Bronchial epithelial cell (primary cell): ENCODE measurements at regions not wholly inside any gene's neighbourhood (a gene's known extent, or its start where the extent isn't known, plus 50 kb on each side); places are given as distances from the start of the nearest gene placed in this dataset.

Experiments used
- DNase-seq: peaks from one replicate; pipeline ENCODE4 v3.0.0-alpha.2; 2010; ENCODE audit warnings: low read depth
- FAIRE-seq: peaks from 2 replicates; lab custom pipeline; 2011; peaks lifted over from hg19 to GRCh38; lab: Jason Lieb, UNC
- H3K27me3 ChIP-seq: 2 replicates; pipeline ENCODE4 v1.5.1; 2011; ENCODE audit warnings: low read length; ENCODE audit not compliant: control insufficient read depth, insufficient read depth
- H3K36me3 ChIP-seq: 2 replicates; pipeline ENCODE4 v1.5.1; 2011; ENCODE audit warnings: low read length; ENCODE audit not compliant: control insufficient read depth, insufficient read depth
- H3K4me3 ChIP-seq: 2 replicates; pipeline ENCODE4 v1.5.1; 2011; ENCODE audit warnings: mild to moderate bottlenecking, low read depth, low read length, control low read depth
- CTCF ChIP-seq: IDR thresholded peaks from 2 replicates; pipeline ENCODE4 v1.5.1; 2011; ENCODE audit warnings: mild to moderate bottlenecking, moderate library complexity, low read length, control low read depth, inconsistent platforms; ENCODE audit not compliant: insufficient read depth, severe bottlenecking

- Histone ChIP-seq H3K4me3 (no peak overlapping the region), H3K36me3 (no peaks in the 10 kb centered on the region), H3K27me3 (no peaks in the 10 kb centered on the region)
- FAIRE-seq (no peak), DNase-seq (no peak)
- no peak for TF ChIP-seq CTCF
Observed at GRCh38 chr21:25220169-25220568, 387.1 kb downstream of the MRPL39 start.

- no peaks in the 10 kb centered on the region for H3K27me3 ChIP-seq
- no peak for DNase-seq
- no peak for FAIRE-seq
- H3K4me3 ChIP-seq: no peak overlapping the region
- no peaks in the 10 kb centered on the region for H3K36me3 ChIP-seq
- no peak for TF ChIP-seq CTCF
Observed at GRCh38 chr21:25215698-25216384, 391.4 kb downstream of the MRPL39 start.

GRCh38 chr21:25214676-25215075, 392.6 kb downstream of the MRPL39 start:
- no peak for FAIRE-seq
- TF ChIP-seq CTCF: no peak

GRCh38 chr21:25199944-25200343, 407.3 kb downstream of the MRPL39 start:
- no peak overlapping the region for H3K4me3 ChIP-seq

More at GRCh38 chr21:25214676-25215075, 392.6 kb downstream of the MRPL39 start:
- no peak for DNase-seq
- Histone ChIP-seq H3K27me3 (no peaks in the 10 kb centered on the region), H3K4me3 (no peak overlapping the region), H3K36me3 (no peaks in the 10 kb centered on the region)

GRCh38 chr21:25191141-25191540, 416.1 kb downstream of the MRPL39 start:
- DNase-seq: no peak
- no peak for TF ChIP-seq CTCF
- no peak for FAIRE-seq
- no peaks in the 10 kb centered on the region for H3K27me3 ChIP-seq
- no peaks in the 10 kb centered on the region for H3K36me3 ChIP-seq
- H3K4me3 ChIP-seq: no peak overlapping the region

More at GRCh38 chr21:25199944-25200343, 407.3 kb downstream of the MRPL39 start:
- no peak for DNase-seq
- Histone ChIP-seq H3K27me3 (no peaks in the 10 kb centered on the region), H3K36me3 (no peaks in the 10 kb centered on the region)
- no peak for FAIRE-seq
- no peak for TF ChIP-seq CTCF

GRCh38 chr21:25189497-25189896, 417.8 kb downstream of the MRPL39 start:
- no peak overlapping the region for H3K4me3 ChIP-seq
- no peak for TF ChIP-seq CTCF
- H3K27me3 ChIP-seq: no peaks in the 10 kb centered on the region
- no peak for DNase-seq
- FAIRE-seq: no peak
- no peaks in the 10 kb centered on the region for H3K36me3 ChIP-seq
